WERI-Rb-1 (cell line): ENCODE measurements at regions not wholly inside any gene's neighbourhood (a gene's known extent, or its start where the extent isn't known, plus 50 kb on each side); places are given as distances from the start of the nearest gene placed in this dataset.

Experiments used
- DNase-seq: peaks from one replicate; pipeline ENCODE4 v3.0.0-alpha.2; 2020
- H3K27ac ChIP-seq: fragments of 250-450 bp; sonication (Bioruptor Pico); 2 replicates; pipeline ENCODE4 v1.5.1; 2020; ENCODE audit warnings: mild to moderate bottlenecking, moderate library complexity
- H3K27me3 ChIP-seq: fragments of 250-450 bp; sonication (Bioruptor Pico); 2 replicates; pipeline ENCODE4 v1.5.1; 2021; ENCODE audit warnings: mild to moderate bottlenecking, low read depth, moderate library complexity; ENCODE audit not compliant: insufficient read depth, severe bottlenecking
- H3K36me3 ChIP-seq: fragments of 250-450 bp; sonication (Bioruptor Pico); 2 replicates; pipeline ENCODE4 v1.5.1; 2020; ENCODE audit warnings: mild to moderate bottlenecking, moderate library complexity
- H3K4me3 ChIP-seq: 2 replicates; pipeline ENCODE4 v1.5.1; 2011; ENCODE audit warnings: low read depth, mild to moderate bottlenecking, control low read depth, low read length
- H3K9me3 ChIP-seq: fragments of 250-450 bp; sonication (Bioruptor Pico); 2 replicates; pipeline ENCODE4 v1.5.1; 2021; ENCODE audit warnings: mild to moderate bottlenecking, moderate library complexity; ENCODE audit not compliant: severe bottlenecking
- CTCF ChIP-seq: IDR thresholded peaks from 2 replicates; pipeline ENCODE4 v1.5.1; 2011; ENCODE audit warnings: low read depth, mild to moderate bottlenecking, control low read depth, inconsistent platforms, low read length

- no peak for DNase-seq
- H3K27ac ChIP-seq = no peak overlapping the region
- no peak overlapping the region for H3K4me3 ChIP-seq
- TF ChIP-seq CTCF = no peak
- H3K27me3 ChIP-seq = no peaks in the 10 kb centered on the region
- H3K36me3 ChIP-seq = no peaks in the 10 kb centered on the region
- H3K9me3 ChIP-seq = no peaks in the 10 kb centered on the region
Observed at GRCh38 chr13:70336866-70337265, 228.6 kb upstream of the KLHL1 start.

- Histone ChIP-seq H3K4me3 (no peak overlapping the region), H3K36me3 (no peaks in the 10 kb centered on the region), H3K27me3 (no peaks in the 10 kb centered on the region), H3K27ac (no peak overlapping the region), H3K9me3 (no peaks in the 10 kb centered on the region)
- no peak for DNase-seq
- TF ChIP-seq CTCF = no peak
Observed at GRCh38 chr13:70333752-70334151, 225.5 kb upstream of the KLHL1 start.

- no peak for DNase-seq
- Histone ChIP-seq H3K9me3 (no peaks in the 10 kb centered on the region), H3K4me3 (no peak overlapping the region), H3K27ac (no peak overlapping the region), H3K36me3 (no peaks in the 10 kb centered on the region), H3K27me3 (no peaks in the 10 kb centered on the region)
- TF ChIP-seq CTCF = no peak
Observed at GRCh38 chr13:70330697-70331361, 222.6 kb upstream of the KLHL1 start.

- Histone ChIP-seq H3K36me3 (no peaks in the 10 kb centered on the region), H3K27ac (no peak overlapping the region), H3K27me3 (no peaks in the 10 kb centered on the region), H3K4me3 (no peak overlapping the region), H3K9me3 (no peaks in the 10 kb centered on the region)
- no peak for DNase-seq
- TF ChIP-seq CTCF = no peak
Observed at GRCh38 chr13:70324519-70324918, 216.3 kb upstream of the KLHL1 start.

GRCh38 chr13:70311191-70311590 is 202.9 kb upstream of the KLHL1 start:
- no peak for DNase-seq
- Histone ChIP-seq H3K36me3 (no peaks in the 10 kb centered on the region), H3K4me3 (no peak overlapping the region), H3K9me3 (no peaks in the 10 kb centered on the region), H3K27ac (no peak overlapping the region), H3K27me3 (no peaks in the 10 kb centered on the region)
- TF ChIP-seq CTCF = no peak
